Stimulated activated naive CD8-positive, alpha-beta T cell treated with anti-CD3 and anti-CD28 coated beads, Interleukin-15, Interleukin-2, amounts not matched to agents 100 ng/mL and 50 ng/mL, for 24 hours (primary cell): ENCODE measurements at regions not wholly inside any gene's neighbourhood (a gene's known extent, or its start where the extent isn't known, plus 50 kb on each side); places are given as distances from the start of the nearest gene placed in this dataset.
"Not testable (repeated sequence)": the region's sequence is repeated elsewhere in the genome, so short reads cannot be mapped to it uniquely, and the experiment has no call there.

Experiments
- H3K27ac Mint-ChIP-seq: one replicate; pipeline ENCODE4 v1.8.0; 2021; ENCODE audit warnings: mild to moderate bottlenecking, mixed read lengths
- H3K27me3 Mint-ChIP-seq: one replicate; pipeline ENCODE4 v1.8.0; 2021; ENCODE audit warnings: mixed read lengths
- H3K36me3 Mint-ChIP-seq: one replicate; pipeline ENCODE4 v1.8.0; 2021; ENCODE audit warnings: low read depth, mixed read lengths
- H3K4me1 Mint-ChIP-seq: one replicate; pipeline ENCODE4 v1.8.0; 2021; ENCODE audit warnings: low read depth, mixed read lengths
- H3K4me3 Mint-ChIP-seq: one replicate; pipeline ENCODE4 v1.8.0; 2021; ENCODE audit warnings: mild to moderate bottlenecking, mixed read lengths
- H3K9me3 Mint-ChIP-seq: one replicate; pipeline ENCODE4 v1.8.0; 2021; ENCODE audit warnings: mixed read lengths

DNA sequence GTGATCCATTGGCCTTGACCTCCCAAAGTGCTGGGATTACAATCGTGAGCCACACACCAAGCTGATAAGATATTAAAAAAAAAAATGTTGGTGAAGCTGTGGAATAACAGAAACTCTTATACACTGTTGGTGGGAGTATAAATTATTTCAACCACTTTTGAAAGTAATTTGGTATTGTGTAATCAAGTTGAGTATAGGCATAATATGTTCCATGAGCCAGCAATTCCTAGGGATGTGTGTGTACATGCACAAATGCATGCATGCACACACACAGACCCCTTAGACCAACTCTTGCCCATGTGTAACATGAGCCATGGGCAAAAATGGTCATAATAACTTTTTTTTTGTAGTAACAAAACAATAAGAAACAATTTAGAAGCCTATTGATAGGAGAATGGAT, 130.2 kb upstream of the ANKRD28 start:
- no peak overlapping the region for H3K4me3 Mint-ChIP-seq
- H3K36me3 Mint-ChIP-seq, result no peaks in the 10 kb centered on the region
- H3K27me3 Mint-ChIP-seq, result peaks cover 7% of the 10 kb centered on the region
- no peak overlapping the region for H3K27ac Mint-ChIP-seq
- H3K9me3 Mint-ChIP-seq, result no peaks in the 10 kb centered on the region
- H3K4me1 Mint-ChIP-seq, result no peaks in the 10 kb centered on the region

DNA sequence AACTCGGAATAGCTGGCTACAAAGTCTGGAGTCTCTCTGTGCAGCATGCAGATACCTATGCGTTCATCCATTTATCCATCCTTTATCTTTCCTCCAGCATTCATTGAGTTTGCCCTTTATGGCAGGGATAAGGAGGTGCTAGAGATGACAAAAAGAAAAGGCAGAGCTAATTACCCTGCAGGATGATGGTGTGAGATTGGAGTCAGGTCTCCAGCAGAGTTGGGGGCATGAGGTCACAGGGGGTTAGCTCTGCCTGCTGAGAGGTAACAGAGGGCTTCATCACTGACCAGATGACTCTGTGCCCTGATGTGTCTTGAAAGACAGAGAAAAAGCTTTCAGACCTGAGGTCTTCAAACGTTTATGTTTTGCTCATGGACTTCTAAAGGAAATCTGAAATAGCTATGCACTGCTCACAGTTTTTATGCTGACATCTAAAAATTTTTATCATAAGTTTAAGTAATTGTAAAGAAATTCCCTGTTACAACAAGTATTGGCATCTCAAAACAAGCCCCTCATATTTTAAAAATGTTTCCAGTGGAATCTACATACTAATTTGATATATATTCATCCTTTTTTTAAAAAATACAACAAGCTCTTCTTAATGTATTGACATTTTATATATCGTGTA, 132.3 kb upstream of the ANKRD28 start:
- H3K4me3 Mint-ChIP-seq, result no peak overlapping the region
- no peaks in the 10 kb centered on the region for H3K9me3 Mint-ChIP-seq
- no peaks in the 10 kb centered on the region for H3K36me3 Mint-ChIP-seq
- no peak overlapping the region for H3K27ac Mint-ChIP-seq
- H3K27me3 Mint-ChIP-seq, result peaks cover 7% of the 10 kb centered on the region
- H3K4me1 Mint-ChIP-seq, result no peaks in the 10 kb centered on the region

GRCh38 chr3:15932348-15933300, 134.8 kb upstream of the ANKRD28 start:
- Mint-ChIP-seq H3K4me1 (no peaks in the 10 kb centered on the region), H3K4me3 (no peak overlapping the region), H3K9me3 (no peaks in the 10 kb centered on the region), H3K27ac (no peak overlapping the region), H3K36me3 (no peaks in the 10 kb centered on the region), H3K27me3 (no peaks in the 10 kb centered on the region)

DNA sequence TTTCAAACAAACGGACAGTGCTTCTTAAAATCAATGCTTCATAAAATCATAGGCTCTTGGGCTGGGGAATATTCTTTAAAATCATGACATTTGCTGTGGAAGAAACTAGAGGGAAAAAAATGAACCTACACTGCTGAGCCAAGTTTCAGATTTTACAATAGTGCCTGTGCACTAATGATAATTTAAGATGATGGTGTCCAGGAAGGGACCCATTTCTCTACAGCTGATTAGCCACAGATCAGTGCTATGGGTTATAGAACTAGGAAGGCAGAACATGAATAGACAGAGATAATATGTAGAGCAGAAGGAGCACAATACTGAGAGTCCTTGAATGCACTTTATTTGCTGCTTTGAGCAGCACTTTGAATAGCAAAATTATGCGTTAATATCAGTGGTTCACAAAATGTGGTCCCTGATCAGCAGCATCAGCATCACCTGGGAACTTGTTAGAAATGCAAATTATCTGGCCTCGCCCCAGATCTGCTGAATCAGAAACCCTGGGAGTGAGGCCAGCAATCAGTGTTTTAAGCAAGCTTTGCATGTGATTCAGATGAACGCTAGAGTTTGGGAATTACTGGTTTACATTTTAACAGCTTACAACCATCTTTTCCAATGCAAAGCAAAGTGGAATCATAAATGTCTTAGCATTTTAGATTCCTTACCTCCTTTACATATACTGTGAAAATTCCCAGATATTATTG, 135.8 kb upstream of the ANKRD28 start:
- H3K9me3 Mint-ChIP-seq, result no peaks in the 10 kb centered on the region
- peaks cover 4% of the 10 kb centered on the region for H3K27me3 Mint-ChIP-seq
- no peak overlapping the region for H3K27ac Mint-ChIP-seq
- H3K4me1 Mint-ChIP-seq, result no peaks in the 10 kb centered on the region
- H3K36me3 Mint-ChIP-seq, result no peaks in the 10 kb centered on the region
- H3K4me3 Mint-ChIP-seq, result no peak overlapping the region

- H3K4me1 Mint-ChIP-seq, result no peaks in the 10 kb centered on the region
- peaks cover 4% of the 10 kb centered on the region for H3K27me3 Mint-ChIP-seq
- no peaks in the 10 kb centered on the region for H3K36me3 Mint-ChIP-seq
- no peaks in the 10 kb centered on the region for H3K9me3 Mint-ChIP-seq
- H3K27ac Mint-ChIP-seq, result no peak overlapping the region
- H3K4me3 Mint-ChIP-seq, result no peak overlapping the region
These were observed 136.8 kb upstream of the ANKRD28 start for GRCh38 chr3:15934389-15935195.

- no peaks in the 10 kb centered on the region for H3K36me3 Mint-ChIP-seq
- peaks cover 4% of the 10 kb centered on the region for H3K27me3 Mint-ChIP-seq
- H3K27ac Mint-ChIP-seq, result no peak overlapping the region
- no peaks in the 10 kb centered on the region for H3K4me1 Mint-ChIP-seq
- H3K9me3 Mint-ChIP-seq, result peaks cover 4% of the 10 kb centered on the region
- no peak overlapping the region for H3K4me3 Mint-ChIP-seq
These were observed 138.5 kb upstream of the ANKRD28 start for GRCh38 chr3:15936312-15936711.

DNA sequence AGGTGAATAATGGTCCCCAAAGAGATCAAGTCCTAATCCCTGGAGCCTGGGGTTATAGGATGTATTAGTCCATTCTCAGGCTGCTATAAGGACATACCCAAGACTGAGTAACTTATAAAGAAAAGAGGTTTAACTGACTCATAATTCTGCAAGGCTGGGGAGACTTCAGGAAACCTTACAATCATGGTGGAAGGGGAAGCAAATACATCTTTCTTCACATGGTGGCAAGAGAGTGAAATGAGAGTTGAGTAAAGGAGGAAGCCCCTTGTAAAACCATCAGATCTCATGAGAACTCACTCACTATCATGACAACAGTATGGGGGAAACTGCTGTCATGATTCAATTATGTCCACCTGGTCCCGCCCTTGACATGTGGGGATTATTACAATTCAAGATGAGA, 142.9 kb upstream of the ANKRD28 start:
- no peaks in the 10 kb centered on the region for H3K36me3 Mint-ChIP-seq
- H3K27ac Mint-ChIP-seq, result no peak overlapping the region
- no peaks in the 10 kb centered on the region for H3K4me1 Mint-ChIP-seq
- H3K4me3 Mint-ChIP-seq, result no peak overlapping the region
- H3K27me3 Mint-ChIP-seq, result peaks cover 4% of the 10 kb centered on the region
- peaks cover 4% of the 10 kb centered on the region for H3K9me3 Mint-ChIP-seq

GRCh38 chr3:15941457-15941856, 143.7 kb upstream of the ANKRD28 start:
- H3K27ac Mint-ChIP-seq, H3K27me3 Mint-ChIP-seq, H3K36me3 Mint-ChIP-seq, H3K9me3 Mint-ChIP-seq, H3K4me3 Mint-ChIP-seq, H3K4me1 Mint-ChIP-seq: not testable (repeated sequence)

- Mint-ChIP-seq H3K27me3 (peaks cover 4% of the 10 kb centered on the region), H3K9me3 (peaks cover 4% of the 10 kb centered on the region), H3K27ac (no peak overlapping the region), H3K4me1 (no peaks in the 10 kb centered on the region), H3K36me3 (no peaks in the 10 kb centered on the region), H3K4me3 (no peak overlapping the region)
These were observed 144.2 kb upstream of the ANKRD28 start for GRCh38 chr3:15941958-15942357.

DNA sequence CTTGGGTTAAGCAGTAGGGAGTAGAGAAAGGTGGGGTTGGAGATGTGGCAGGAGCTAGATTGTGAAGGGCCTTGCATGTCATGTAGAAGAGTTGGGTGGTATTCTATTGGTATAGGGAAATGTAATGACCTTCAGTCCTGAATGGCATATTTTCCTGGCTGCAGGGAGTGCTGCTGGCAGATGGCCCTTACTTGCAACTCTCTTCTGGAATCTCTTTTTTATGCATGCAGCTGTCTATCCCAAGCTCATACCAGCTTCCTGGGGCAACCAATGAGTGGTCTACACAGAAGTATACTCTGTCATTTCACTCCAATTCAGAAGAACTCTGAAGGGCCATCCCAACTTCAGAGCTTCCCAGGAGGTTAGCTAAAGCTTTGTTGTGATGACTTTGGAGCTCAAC, 144.7 kb upstream of the ANKRD28 start:
- Mint-ChIP-seq H3K36me3 (no peaks in the 10 kb centered on the region), H3K27ac (no peak overlapping the region), H3K27me3 (peaks cover 4% of the 10 kb centered on the region), H3K4me1 (no peaks in the 10 kb centered on the region), H3K9me3 (peaks cover 4% of the 10 kb centered on the region), H3K4me3 (no peak overlapping the region)

DNA sequence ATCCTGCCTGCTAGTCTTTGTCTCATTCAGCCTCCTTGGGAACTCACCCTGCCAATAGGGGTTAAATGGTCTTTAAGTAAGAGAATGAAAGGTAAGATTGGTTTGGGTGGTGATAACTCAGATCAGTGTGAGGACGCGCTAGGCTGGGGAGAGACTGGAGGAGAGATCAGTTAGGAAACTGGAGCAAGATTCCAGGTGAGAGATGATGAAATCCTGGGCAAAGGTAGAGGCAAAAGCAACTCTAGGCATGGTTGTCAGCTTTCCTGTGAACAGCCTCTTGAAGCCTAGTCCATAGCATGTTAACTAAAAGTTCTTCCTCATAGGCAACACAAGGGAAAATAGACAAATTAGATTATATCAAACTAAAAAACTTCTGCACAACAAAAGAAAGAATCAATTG, 145.2 kb upstream of the ANKRD28 start:
- Mint-ChIP-seq H3K36me3 (no peaks in the 10 kb centered on the region), H3K4me1 (no peaks in the 10 kb centered on the region), H3K27me3 (peaks cover 4% of the 10 kb centered on the region), H3K4me3 (no peak overlapping the region), H3K27ac (no peak overlapping the region), H3K9me3 (peaks cover 4% of the 10 kb centered on the region)

- Mint-ChIP-seq H3K36me3 (no peaks in the 10 kb centered on the region), H3K27me3 (no peaks in the 10 kb centered on the region), H3K9me3 (no peaks in the 10 kb centered on the region), H3K4me1 (no peaks in the 10 kb centered on the region), H3K4me3 (no peak overlapping the region), H3K27ac (no peak overlapping the region)
These were observed 150.6 kb upstream of the ANKRD28 start for GRCh38 chr3:15948388-15948787.

DNA sequence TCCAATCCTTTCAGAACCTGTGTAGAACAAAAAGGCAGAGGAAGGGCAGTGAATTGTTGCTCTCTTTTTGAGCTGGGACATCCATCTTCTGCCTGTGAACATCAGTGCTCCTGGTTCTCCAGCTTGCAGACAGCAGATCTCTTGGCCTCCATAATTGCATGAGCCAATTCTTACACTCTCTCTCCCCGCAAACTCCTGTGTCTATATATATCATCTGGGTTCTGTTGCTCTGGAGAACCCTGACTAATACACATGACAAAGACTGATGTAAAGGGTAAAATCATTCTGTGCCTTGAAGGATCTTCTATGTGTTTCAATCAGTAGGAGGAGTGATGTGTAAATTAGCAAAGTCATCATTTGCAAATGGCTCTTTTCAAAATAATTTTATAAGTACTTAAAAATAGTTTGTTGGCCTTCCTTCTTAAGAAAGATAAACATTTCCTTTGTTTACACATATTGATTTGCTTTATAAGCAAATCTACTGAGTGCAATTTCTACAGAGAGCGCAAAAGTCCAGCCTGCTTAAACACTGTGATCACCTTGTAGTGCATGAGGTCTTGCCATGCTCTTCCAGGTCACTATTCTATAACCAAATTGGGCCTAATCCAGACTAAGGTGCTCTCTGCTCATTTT, 154.9 kb upstream of the ANKRD28 start:
- H3K27me3 Mint-ChIP-seq, result no peaks in the 10 kb centered on the region
- H3K36me3 Mint-ChIP-seq, result no peaks in the 10 kb centered on the region
- no peaks in the 10 kb centered on the region for H3K4me1 Mint-ChIP-seq
- no peak overlapping the region for H3K27ac Mint-ChIP-seq
- H3K9me3 Mint-ChIP-seq, result no peaks in the 10 kb centered on the region
- no peak overlapping the region for H3K4me3 Mint-ChIP-seq

- H3K27ac Mint-ChIP-seq, result no peak overlapping the region
- H3K4me1 Mint-ChIP-seq, result no peaks in the 10 kb centered on the region
- no peaks in the 10 kb centered on the region for H3K9me3 Mint-ChIP-seq
- H3K4me3 Mint-ChIP-seq, result no peak overlapping the region
- no peaks in the 10 kb centered on the region for H3K27me3 Mint-ChIP-seq
- no peaks in the 10 kb centered on the region for H3K36me3 Mint-ChIP-seq
These were observed 156.1 kb upstream of the ANKRD28 start for GRCh38 chr3:15953841-15954240.
